ENCODE measurements at regions not wholly inside any gene's neighbourhood (a gene's known extent, or its start where the extent isn't known, plus 50 kb on each side); places are given as distances from the start of the nearest gene placed in this dataset.

- Histone ChIP-seq H3K4me3 (no peak overlapping the region), H3K27ac (no peak overlapping the region)
- no peak for DNase-seq (ENCODE audit: low spot score)
- TF ChIP-seq, protein P1, sequence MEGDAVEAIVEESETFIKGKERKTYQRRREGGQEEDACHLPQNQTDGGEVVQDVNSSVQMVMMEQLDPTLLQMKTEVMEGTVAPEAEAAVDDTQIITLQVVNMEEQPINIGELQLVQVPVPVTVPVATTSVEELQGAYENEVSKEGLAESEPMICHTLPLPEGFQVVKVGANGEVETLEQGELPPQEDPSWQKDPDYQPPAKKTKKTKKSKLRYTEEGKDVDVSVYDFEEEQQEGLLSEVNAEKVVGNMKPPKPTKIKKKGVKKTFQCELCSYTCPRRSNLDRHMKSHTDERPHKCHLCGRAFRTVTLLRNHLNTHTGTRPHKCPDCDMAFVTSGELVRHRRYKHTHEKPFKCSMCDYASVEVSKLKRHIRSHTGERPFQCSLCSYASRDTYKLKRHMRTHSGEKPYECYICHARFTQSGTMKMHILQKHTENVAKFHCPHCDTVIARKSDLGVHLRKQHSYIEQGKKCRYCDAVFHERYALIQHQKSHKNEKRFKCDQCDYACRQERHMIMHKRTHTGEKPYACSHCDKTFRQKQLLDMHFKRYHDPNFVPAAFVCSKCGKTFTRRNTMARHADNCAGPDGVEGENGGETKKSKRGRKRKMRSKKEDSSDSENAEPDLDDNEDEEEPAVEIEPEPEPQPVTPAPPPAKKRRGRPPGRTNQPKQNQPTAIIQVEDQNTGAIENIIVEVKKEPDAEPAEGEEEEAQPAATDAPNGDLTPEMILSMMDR (IDR thresholded peaks at IDR 0.05): no peak
Observed at GRCh38 chr2:221347471-221347870, 224.6 kb downstream of the EPHA4 start.

- Histone ChIP-seq H3K4me3 (no peak overlapping the region), H3K27ac (no peak overlapping the region)
- TF ChIP-seq, protein P1 (IDR thresholded peaks at IDR 0.05): no peak
- no peak for DNase-seq (ENCODE audit: low spot score)
Observed at GRCh38 chr2:221350616-221351015, 221.5 kb downstream of the EPHA4 start.

DNA sequence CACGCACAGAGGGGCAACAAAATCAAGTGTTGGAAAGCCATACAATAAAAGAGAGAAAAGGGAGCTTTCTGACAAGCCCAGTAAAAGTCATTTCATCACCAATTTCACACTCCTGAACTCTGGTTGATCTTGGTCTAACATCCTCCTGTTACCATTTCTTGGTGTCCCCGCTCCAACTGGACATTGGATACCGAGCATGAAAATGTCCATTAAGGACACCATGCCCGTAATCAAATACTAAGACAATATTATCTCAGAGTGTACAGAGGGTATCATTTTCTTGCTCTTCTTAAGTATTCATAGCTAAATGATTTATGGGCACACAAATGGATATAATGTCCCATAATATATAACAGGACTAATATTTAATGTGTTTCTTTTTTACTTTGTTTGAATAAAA lies 218.9 kb downstream of the EPHA4 start:
- TF ChIP-seq, protein P1 (IDR thresholded peaks at IDR 0.05): no peak
- Histone ChIP-seq H3K4me3 (no peak overlapping the region), H3K27ac (no peak overlapping the region)
- no peak for DNase-seq (ENCODE audit: low spot score)

GRCh38 chr2:221360312-221360711 lies 211.8 kb downstream of the EPHA4 start:
- Histone ChIP-seq H3K27ac (no peak overlapping the region), H3K4me3 (no peak overlapping the region)
- DNase-seq (ENCODE audit: low spot score): no peak
- TF ChIP-seq, protein P1 (IDR thresholded peaks at IDR 0.05): no peak

DNA sequence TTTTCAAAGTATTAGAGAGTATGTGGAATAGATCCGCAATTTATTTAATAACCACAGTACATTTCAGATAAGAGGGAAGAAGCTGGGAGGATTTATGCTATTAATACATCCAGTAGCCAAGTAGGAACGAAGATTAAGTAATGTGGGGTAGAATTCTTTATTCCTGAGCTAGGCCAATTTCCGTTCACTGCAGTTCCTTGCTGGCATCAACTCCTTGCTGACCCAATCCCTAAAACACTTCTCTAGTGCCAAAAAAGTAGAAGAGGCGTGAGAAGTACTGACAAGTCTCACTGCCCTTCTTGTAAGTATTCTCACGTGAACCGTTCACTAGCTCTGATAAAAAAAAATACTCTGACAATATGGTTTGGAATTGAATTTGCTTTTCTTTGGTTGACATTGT lies 211.4 kb downstream of the EPHA4 start:
- no peak for DNase-seq (ENCODE audit: low spot score)
- no peak overlapping the region for H3K4me3 ChIP-seq
- TF ChIP-seq, protein P1 (IDR thresholded peaks at IDR 0.05): no peak
- no peak overlapping the region for H3K27ac ChIP-seq

GRCh38 chr2:221361633-221362032 lies 210.5 kb downstream of the EPHA4 start:
- no peak for DNase-seq (ENCODE audit: low spot score)
- TF ChIP-seq, protein P1 (IDR thresholded peaks at IDR 0.05): no peak

DNA sequence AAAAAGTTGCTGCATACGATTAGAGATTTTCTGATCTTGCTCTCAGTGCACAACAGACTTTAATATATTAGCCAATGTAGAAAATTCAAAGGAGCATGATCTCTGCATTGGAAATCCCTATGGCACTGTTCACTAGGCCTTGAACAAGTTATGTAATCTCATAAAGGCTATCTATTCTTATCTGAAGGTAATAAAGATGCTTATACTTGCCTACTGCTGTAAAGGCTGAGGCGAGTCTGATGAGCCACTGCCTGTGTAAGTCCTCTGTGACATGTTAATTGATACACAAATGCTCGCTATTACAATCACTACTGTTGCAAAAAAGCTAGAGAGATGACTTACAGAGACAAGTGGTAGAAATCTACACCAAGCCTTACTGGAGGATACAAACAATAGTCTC lies 207.4 kb downstream of the EPHA4 start:
- TF ChIP-seq, protein P1 (IDR thresholded peaks at IDR 0.05): no peak
- DNase-seq (ENCODE audit: low spot score): no peak
- H3K4me3 ChIP-seq: no peak overlapping the region

More at GRCh38 chr2:221361633-221362032, 210.5 kb downstream of the EPHA4 start:
- no peak overlapping the region for H3K4me3 ChIP-seq
- H3K27ac ChIP-seq: no peak overlapping the region

More for the DNA sequence above, 207.4 kb downstream of the EPHA4 start:
- no peak overlapping the region for H3K27ac ChIP-seq
